Fibroblast of skin of right quadriceps (primary cell): ENCODE measurements at regions not wholly inside any gene's neighbourhood (a gene's known extent, or its start where the extent isn't known, plus 50 kb on each side); places are given as distances from the start of the nearest gene placed in this dataset.
A peak's percentile ranks its signal among the peaks of the same experiment; 100 is the strongest.

Experiments
- DNase-seq: peaks from one replicate; pipeline ENCODE4 v3.0.0-alpha.2; 2013

DNA sequence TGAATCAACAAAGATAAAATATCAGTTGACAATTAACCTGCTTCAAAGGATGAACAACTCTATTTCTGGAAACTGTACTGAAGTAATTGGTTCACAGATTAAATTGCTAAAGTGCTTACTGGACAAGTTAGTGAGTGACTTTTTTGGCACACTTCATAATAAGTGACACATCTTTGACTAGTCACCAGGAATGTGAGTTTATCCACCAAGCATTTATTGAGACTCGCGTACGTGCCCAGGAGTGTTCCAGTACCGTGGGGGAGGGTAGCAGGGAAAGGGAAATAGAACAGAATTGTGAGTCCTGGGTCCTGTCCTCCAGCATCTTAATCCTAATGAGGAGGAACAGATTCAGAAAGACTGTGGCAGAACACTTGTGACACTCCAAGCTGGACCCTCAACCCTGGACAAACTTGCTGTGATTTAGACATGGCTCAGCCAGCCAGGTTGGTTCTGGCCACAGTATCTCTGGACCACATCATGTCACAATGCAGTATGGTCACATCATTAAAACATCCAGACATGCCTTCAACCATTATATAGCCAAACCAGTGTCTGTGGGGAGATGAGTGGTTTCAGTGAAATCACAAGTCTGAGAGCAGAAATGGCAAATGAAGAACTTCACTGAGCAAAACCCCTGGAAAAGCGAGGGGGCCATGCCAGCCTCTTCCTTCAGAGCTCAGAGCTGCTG, 623.1 kb downstream of the BNC2 start:
- peak; percentile 88 for DNase-seq

DNA sequence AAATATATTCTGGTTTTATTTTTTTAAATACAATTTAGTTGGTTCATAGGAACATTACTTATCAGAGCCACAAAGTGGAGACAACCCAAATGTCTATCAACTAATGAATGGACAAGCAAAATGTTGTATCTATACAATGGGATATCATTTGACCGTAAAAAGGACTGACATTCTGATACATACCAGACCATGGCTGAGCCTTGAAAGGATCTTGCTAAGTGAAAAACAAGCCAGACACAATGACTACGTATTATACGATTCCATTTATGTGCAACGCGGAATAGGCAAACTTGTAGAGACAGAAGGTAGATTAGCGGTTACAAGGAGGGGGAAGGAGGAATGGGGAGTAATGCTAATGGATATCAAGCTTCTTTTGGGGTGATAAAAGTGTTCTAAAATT, 621.6 kb downstream of the BNC2 start:
- no peak for DNase-seq

- DNase-seq, result peak; percentile 52
Observed at GRCh38 chr9:16252616-16253015, 617.9 kb downstream of the BNC2 start.

GRCh38 chr9:16254674-16255073, 615.8 kb downstream of the BNC2 start:
- DNase-seq, result no peak

GRCh38 chr9:16255217-16255616, 615.3 kb downstream of the BNC2 start:
- DNase-seq, result no peak

- DNase-seq, result no peak
Observed at GRCh38 chr9:16257604-16258003, 612.9 kb downstream of the BNC2 start.

DNA sequence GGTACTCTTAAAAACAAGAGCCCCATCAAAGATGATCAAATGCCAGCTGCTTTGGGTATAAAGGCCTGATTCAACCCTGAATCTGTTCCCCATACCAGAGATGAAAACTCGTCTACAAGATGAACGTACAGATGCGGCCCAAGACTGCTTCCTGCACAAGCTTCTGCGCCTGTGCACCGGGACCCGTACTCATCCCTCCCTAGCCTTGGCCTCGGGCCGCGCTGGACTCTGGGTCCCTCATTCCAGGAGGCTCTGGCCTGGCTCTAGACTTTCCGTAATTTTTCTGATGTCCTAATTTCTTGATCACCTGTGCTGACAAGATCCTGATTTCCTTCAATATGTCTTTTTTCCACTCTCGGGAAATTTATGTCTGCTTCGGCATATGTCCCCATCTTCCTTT, 612.3 kb downstream of the BNC2 start:
- no peak for DNase-seq

DNA sequence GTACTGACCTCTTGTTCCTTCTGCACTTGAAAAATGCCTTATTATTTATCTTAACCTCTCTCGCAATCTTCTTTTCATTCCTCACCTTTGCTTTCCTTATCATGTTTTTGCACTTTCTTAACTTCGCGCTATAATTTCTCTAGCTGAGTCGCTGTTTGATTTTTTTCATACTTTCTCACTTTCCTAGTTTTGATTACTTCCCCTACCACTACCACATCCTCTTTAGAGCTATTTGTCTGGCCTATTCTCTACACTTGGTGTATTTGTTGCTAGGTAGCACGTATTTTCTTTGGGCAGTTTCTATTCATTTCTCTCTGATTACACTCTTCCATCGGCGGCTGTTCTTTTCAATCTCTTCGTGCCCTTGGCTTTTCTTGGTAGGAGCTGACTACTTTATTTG, 611.8 kb downstream of the BNC2 start:
- DNase-seq, result no peak

DNA sequence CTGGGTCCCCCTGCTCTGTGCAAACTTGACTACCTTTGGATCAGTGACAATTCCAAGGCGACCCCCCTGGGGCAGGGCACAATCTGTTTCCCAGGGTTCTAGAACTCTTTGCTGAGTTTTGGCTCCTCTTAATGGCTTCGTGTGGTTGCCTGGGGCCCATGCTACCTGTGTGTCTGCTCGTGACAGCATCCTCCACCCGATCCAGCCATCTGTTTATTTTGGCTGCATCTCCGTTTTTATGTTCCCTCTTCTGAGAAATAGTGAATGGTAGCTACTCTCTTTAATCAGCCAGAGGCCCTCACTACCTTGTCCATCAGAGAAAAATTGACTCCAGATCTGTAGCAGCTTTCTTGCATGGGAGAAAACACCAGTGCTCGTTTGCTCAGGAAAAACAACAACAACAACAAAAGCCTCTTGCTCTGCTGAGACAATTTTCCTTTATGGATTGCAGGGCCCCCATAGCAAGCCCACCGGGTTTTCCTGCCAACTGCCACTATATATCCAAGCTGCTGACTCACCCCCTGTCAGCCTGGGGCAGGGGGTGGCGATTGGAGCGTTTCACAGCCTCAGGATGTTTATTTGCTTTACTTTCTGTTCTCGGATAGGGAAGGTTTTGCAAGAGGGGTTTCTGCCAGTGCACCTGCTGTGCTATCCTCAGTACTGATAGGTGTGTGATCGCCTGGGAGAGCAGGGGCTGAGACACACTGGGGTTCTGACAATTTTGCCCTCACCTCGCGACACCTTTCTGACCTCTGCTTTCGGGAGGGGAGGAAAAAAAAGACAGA, 607.8 kb downstream of the BNC2 start:
- DNase-seq, result no peak

DNA sequence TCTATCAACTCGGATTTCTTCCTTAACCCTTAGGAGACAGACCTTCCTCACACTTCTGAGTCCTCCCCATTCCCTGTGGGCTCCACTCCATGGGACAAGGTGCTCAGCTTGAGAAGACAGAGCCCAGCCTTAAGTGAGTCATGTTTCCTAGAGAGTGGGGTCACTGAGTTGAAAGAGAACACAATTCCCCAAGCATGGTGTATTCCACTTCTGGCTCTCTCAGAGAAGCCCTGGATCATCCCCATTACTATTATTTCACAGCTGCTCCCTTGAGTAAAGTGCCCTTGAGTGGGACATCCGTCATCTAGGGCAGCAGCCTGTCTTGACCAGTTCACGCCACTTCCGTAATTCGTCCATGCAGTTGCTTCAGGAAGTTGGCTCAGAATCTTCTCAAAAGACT, 604.8 kb downstream of the BNC2 start:
- no peak for DNase-seq

- no peak for DNase-seq
Observed at GRCh38 chr9:16266648-16267276, 603.7 kb downstream of the BNC2 start.

GRCh38 chr9:16267281-16268066, 603.0 kb downstream of the BNC2 start:
- DNase-seq, result peak; percentile 62

DNA sequence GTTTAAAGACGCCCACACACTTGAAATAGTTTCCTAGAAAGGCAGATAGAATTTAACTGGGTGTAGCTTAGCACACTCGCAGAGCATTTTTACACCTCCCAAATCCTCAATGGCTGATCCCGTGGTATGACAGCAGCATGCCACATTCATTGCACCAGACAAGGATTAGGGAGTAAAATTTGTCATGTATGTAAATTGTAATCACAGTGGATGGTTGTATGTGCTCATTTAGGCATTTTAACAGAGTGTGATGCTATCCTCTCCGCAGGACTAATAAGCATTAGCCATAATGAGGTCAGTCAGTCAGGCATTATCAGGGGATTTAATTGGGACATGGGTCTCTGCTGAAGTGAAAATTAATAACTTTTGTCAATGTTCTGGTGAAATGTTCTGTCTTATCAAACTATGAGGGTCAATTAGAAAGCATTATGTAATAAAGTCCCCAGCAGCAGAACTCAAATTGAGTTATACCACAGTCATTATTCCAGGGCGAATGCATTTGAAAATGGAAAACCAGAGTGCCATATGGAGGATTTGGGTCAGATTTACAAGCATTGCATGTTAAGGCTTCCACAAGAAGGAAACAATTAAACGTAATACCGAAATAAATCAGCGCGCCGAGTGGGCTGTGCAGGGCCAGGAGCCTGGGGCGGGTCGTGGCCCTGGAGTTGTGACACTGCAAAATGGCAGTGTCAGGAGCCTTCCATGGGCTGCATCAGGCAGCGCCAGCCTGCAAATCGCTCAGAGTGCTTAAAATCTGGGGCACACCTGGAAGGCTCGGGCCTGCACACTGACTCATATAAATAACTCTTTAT, 602.2 kb downstream of the BNC2 start:
- DNase-seq, result peak; percentile 28

DNA sequence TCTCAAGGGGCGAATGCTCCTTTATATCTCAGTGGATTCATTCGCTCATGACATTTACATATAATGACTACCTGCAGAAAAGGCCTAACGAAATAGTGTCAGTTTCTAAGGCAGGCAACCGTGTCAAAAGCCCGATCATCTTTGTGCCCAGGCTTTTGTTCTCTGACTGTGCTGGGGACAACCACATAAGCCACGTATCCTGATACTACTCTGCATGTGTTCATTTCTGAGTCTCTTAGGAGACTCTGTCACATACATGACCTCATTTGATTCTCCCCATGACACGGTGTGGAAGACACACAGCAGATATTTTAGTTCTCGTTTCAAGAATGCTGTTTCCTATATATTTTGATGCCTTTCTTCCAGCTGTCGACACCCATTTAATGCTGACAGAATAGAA, 598.5 kb downstream of the BNC2 start:
- DNase-seq, result no peak

GRCh38 chr9:16272776-16273175, 597.7 kb downstream of the BNC2 start:
- DNase-seq, result no peak

DNA sequence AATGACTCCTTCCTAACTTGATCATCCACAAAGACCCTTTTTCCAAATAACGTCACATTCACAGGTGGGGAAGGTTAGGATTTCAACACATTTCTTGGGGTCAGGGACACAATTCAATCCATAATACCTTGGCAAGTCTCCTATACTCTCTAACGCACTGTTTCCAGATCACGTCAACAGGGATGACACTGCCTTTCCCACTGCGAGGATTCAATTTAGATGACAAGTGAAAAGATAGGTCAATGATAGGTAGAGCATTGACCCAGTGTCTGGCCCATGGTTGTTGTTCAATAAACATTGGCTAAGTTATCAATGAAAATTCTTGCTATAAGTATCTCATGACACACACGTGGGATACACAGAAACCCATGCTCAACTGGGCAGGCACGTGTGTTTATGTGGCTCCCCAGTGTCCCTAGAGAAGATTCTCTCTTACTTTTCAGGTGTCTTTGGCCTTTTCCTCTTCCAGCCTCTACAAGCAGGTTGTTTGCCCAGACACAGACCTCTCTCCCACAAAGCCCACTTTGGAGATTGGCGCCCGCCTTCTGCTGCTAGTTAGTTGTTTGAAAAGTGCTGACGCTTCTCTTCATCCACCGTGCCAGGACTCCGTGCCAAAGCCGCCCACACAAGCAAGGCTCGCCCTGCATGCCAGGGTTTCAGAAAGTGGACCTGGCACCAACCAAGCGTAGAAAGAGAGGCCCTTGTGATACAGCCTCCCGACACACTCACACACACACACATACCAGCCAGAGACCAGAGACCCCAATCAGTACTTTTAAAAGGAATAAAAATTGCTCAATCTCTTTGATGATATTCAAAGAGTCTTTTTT, 594.5 kb downstream of the BNC2 start:
- DNase-seq, result no peak

DNA sequence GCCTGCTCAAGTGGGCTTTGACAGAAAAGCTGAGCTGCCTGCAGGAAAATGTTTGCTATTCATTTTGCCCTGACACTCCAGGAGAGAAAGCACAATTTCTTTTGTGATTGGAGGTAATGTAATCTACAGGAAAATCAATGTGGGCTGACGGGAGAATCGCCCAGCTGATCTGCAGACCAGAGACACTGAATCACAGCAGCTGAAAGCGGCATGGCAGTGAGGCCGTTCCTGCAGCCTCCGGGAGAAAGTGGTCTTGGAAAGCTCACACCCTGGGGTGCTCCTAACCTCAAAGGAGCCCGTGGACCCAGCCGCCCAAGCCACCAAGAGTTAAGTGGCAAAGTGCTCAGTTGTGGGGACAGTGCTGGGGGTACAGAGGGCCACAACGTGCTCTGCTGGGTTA, 593.6 kb downstream of the BNC2 start:
- DNase-seq, result no peak

DNA sequence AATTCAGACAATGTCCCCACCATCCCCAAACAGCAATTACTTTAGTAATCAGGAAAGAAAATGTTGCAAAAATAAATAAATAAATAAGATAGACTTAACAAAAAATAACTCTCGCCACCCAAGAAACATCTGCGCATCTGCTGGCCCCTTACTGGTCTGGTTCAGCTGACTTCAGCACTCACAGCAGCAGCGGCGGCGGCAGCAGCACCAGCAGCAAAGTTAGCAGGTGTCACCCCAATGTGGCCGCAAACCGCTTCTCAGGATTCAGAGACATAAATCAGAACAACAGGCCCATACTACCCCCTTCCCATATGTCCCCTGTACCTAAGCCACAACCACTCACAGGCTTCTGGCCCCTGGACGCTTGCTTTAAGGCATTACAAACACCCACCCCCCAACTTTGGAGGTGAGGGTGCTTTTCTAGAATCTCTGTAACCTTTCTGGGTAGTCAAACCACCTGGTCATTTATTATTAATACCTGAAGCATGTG, 593.0 kb downstream of the BNC2 start:
- no peak for DNase-seq

DNA sequence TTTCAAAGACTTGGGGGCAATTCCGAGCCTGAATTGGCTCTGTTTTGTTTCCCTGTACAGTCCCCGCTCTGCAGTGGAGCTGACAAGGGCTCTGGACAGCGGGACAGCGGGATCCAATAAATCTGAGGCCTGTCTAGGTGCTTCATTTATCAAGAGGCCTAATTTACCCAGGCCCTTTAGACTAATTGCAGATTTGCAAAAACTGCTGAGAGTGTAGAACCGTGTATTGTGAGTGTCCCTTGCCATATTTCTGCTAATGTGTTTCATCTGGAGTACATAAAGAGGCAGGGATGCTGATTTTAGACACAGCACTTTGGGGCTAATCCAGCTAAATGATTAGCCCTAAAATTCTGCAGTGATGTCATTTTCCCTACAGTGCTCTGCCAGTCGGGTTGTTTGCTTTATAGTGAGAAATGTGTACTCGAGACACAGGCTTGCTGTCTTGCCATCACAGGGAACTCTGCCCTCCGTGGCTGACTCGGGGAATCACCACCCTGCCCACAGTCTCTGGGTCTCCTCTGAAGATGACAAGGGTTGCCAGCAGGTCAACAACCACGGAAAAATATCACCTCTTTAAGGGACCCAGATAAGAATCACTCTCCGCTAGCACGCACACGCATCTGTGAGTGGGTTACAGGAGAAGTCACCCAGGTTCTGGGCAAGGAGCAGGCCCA, 592.0 kb downstream of the BNC2 start:
- DNase-seq, result peak; percentile 22

GRCh38 chr9:16281707-16282106, 588.8 kb downstream of the BNC2 start:
- DNase-seq, result no peak

DNA sequence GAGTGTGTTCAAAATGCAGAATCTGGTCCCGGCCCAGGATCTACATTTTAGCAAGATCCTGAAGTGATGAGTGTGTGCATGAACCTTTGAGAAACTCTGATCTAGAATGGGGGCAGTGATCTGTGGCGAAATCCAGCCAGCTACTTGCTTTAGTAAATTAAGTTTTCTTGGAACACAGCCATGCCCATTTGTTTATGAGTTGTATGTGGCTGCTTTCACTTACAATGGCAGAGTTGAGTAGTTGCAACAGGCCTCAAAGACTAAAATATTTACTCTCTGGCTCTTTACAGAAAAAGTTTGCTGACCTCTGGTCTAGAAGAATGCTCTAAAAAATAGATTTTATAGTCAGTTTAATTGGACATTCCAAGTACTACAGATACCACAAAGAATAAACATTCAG, 588.3 kb downstream of the BNC2 start:
- peak; percentile 61 for DNase-seq
